OCI-LY1 (cell line): ENCODE measurements at regions not wholly inside any gene's neighbourhood (a gene's known extent, or its start where the extent isn't known, plus 50 kb on each side); places are given as distances from the start of the nearest gene placed in this dataset.

Experiments used
- EZH2 ChIP-seq: fragments of 200-600 bp; sonication (generic), shearing (Covaris generic); IDR thresholded peaks from 2 replicates; pipeline ENCODE4 v1.8.0; 2017; ENCODE audit warnings: borderline replicate concordance, mixed run types, mild to moderate bottlenecking, antibody characterized with exemption, low read length, moderate library complexity, mixed read lengths
- TF ChIP-seq, protein P1 (sequence below): fragments of 200-600 bp; sonication (generic), shearing (Covaris generic); IDR thresholded peaks from 2 replicates; pipeline ENCODE4 v1.5.1; 2017; ENCODE audit warnings: mild to moderate bottlenecking, antibody characterized with exemption, low read length, moderate library complexity, mixed read lengths

DNA sequence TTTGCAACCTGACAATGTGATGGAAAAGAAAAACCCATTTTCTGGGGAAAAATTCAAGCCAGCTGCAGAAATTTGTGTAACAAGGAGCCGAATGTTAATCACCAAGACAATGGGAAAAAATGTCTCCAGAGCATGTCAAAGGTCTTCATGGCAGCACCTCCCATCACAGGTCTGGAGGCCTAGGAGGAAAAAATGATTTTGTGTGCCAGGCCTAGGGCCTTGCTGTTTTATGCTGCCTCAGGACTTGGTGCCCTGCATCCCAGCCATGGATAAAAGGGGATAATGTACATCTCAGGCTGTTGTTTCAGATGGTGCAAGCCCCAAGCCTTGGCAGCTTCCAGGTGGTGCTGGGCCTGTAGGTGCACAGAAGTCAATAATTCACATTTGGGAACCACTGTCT lies 747.7 kb downstream of the C6orf118 start:
- TF ChIP-seq, protein P1, sequence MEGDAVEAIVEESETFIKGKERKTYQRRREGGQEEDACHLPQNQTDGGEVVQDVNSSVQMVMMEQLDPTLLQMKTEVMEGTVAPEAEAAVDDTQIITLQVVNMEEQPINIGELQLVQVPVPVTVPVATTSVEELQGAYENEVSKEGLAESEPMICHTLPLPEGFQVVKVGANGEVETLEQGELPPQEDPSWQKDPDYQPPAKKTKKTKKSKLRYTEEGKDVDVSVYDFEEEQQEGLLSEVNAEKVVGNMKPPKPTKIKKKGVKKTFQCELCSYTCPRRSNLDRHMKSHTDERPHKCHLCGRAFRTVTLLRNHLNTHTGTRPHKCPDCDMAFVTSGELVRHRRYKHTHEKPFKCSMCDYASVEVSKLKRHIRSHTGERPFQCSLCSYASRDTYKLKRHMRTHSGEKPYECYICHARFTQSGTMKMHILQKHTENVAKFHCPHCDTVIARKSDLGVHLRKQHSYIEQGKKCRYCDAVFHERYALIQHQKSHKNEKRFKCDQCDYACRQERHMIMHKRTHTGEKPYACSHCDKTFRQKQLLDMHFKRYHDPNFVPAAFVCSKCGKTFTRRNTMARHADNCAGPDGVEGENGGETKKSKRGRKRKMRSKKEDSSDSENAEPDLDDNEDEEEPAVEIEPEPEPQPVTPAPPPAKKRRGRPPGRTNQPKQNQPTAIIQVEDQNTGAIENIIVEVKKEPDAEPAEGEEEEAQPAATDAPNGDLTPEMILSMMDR = no peak
- no peak for TF ChIP-seq EZH2
